ENCODE measurements at regions not wholly inside any gene's neighbourhood (a gene's known extent, or its start where the extent isn't known, plus 50 kb on each side); places are given as distances from the start of the nearest gene placed in this dataset.

- H2AFZ ChIP-seq (ENCODE audit: low read length) = no peak overlapping the region
- H3K4me3 ChIP-seq (ENCODE audit: low read length) = no peak overlapping the region
- BruUV-seq (replicated peaks) = no TSS peak
- H3K4me1 ChIP-seq (ENCODE audit: insufficient read depth, low read length) = no peaks in the 10 kb centered on the region
- DNase-seq (no peak), ATAC-seq (no peak)
- POLR2A ChIA-PET (ENCODE audit: unreplicated experiment) = no interaction called here
- H3K27ac ChIP-seq (ENCODE audit: low read length) = no peak overlapping the region
- intact Hi-C loops (cut with micrococcal nuclease) = no loop called here
- no peaks in the 10 kb centered on the region for H3K79me2 ChIP-seq (ENCODE audit: low read length)
- H3K9me3 ChIP-seq (ENCODE audit: low read length) = no peaks in the 10 kb centered on the region
- no peaks in the 10 kb centered on the region for H3K27me3 ChIP-seq (ENCODE audit: low read length)
- H3K9ac ChIP-seq (ENCODE audit: low read length) = no peak overlapping the region
- no peaks in the 10 kb centered on the region for H4K20me1 ChIP-seq (ENCODE audit: low read length)
- H3K9me2 ChIP-seq (replicated peaks; ENCODE audit: low read length) = no peaks in the 10 kb centered on the region
- no peaks in the 10 kb centered on the region for H3F3A ChIP-seq (ENCODE audit: low read length, unreplicated experiment)
- no peaks in the 10 kb centered on the region for H3K36me3 ChIP-seq (ENCODE audit: low read depth, low read length)
- CTCF ChIA-PET = no interaction called here
- TF ChIP-seq EZH2phosphoT487 (IDR thresholded peaks at IDR 0.05; ENCODE audit: borderline replicate concordance, low read length) (no peak), EZH2 (IDR thresholded peaks at IDR 0.05; ENCODE audit: low read length, unreplicated experiment) (no peak)
- TF ChIP-seq, protein P1, sequence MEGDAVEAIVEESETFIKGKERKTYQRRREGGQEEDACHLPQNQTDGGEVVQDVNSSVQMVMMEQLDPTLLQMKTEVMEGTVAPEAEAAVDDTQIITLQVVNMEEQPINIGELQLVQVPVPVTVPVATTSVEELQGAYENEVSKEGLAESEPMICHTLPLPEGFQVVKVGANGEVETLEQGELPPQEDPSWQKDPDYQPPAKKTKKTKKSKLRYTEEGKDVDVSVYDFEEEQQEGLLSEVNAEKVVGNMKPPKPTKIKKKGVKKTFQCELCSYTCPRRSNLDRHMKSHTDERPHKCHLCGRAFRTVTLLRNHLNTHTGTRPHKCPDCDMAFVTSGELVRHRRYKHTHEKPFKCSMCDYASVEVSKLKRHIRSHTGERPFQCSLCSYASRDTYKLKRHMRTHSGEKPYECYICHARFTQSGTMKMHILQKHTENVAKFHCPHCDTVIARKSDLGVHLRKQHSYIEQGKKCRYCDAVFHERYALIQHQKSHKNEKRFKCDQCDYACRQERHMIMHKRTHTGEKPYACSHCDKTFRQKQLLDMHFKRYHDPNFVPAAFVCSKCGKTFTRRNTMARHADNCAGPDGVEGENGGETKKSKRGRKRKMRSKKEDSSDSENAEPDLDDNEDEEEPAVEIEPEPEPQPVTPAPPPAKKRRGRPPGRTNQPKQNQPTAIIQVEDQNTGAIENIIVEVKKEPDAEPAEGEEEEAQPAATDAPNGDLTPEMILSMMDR (conservative IDR thresholded peaks at IDR 0.05; ENCODE audit: low read depth, low read length) = no peak
- no peak overlapping the region for H3K4me2 ChIP-seq (ENCODE audit: low read length)
Observed at GRCh38 chr10:124341768-124342135, 77.0 kb downstream of the OAT start.

DNA sequence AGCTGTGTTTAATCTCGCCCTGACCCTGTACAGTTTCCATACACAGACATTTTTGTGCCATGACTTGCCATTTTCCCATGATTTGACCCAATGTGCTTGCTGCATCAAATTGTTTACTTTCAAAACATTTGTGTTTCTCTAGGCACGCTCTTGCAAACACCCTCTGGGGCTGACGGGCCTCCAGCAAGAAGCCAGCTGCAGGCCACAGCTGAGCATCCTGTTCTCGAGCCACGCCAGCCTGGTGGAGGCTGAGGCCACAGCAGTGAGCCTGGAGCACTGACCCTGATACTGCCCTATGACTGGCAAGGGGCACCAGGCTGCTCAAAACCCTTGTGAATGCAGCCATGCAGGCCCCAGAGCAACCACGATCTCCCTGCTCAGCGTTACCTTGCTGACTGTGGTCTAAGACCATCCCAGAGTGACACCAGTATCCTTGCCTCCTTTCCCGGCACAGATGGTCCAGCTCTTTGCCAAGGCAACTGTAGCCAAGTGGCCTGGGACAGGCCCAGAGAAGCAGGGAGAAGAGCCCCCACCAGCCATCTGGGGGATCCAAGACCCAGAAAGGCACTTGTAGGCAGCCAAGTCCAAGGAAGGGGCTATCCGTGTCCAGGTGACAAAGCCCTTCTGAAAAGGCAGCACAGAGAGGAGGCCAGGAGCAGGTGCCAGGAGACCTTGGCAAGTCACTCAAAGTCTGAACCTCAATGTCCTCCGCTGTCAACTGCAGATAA lies 78.5 kb downstream of the OAT start:
- Histone ChIP-seq H3K4me1 (ENCODE audit: insufficient read depth, low read length) (no peaks in the 10 kb centered on the region), H3K9ac (ENCODE audit: low read length) (no peak overlapping the region), H3K27me3 (ENCODE audit: low read length) (no peaks in the 10 kb centered on the region), H3K9me3 (ENCODE audit: low read length) (no peaks in the 10 kb centered on the region), H3F3A (ENCODE audit: low read length, unreplicated experiment) (no peaks in the 10 kb centered on the region), H3K36me3 (ENCODE audit: low read depth, low read length) (no peaks in the 10 kb centered on the region), H2AFZ (ENCODE audit: low read length) (no peak overlapping the region), H3K9me2 (replicated peaks; ENCODE audit: low read length) (no peaks in the 10 kb centered on the region), H4K20me1 (ENCODE audit: low read length) (no peaks in the 10 kb centered on the region), H3K27ac (ENCODE audit: low read length) (no peak overlapping the region), H3K79me2 (ENCODE audit: low read length) (no peaks in the 10 kb centered on the region), H3K4me2 (ENCODE audit: low read length) (no peak overlapping the region), H3K4me3 (ENCODE audit: low read length) (no peak overlapping the region)
- no TSS peak for BruUV-seq (replicated peaks)
- DNase-seq (peak; percentile 7), ATAC-seq (no peak)
- POLR2A ChIA-PET (ENCODE audit: unreplicated experiment) = no interaction called here
- TF ChIP-seq, protein P1 (conservative IDR thresholded peaks at IDR 0.05; ENCODE audit: low read depth, low read length) = no peak
- TF ChIP-seq EZH2 (IDR thresholded peaks at IDR 0.05; ENCODE audit: low read length, unreplicated experiment) (no peak), EZH2phosphoT487 (IDR thresholded peaks at IDR 0.05; ENCODE audit: borderline replicate concordance, low read length) (no peak)
- intact Hi-C loops (cut with micrococcal nuclease) = no loop called here
- CTCF ChIA-PET = no interaction called here

- H3K9me2 ChIP-seq (replicated peaks; ENCODE audit: low read length) = no peaks in the 10 kb centered on the region
- H3F3A ChIP-seq (ENCODE audit: low read length, unreplicated experiment) = no peaks in the 10 kb centered on the region
- H2AFZ ChIP-seq (ENCODE audit: low read length) = no peak overlapping the region
- intact Hi-C loops (cut with micrococcal nuclease) = no loop called here
- H3K36me3 ChIP-seq (ENCODE audit: low read depth, low read length) = no peaks in the 10 kb centered on the region
- POLR2A ChIA-PET (ENCODE audit: unreplicated experiment) = no interaction called here
- no peaks in the 10 kb centered on the region for H3K4me1 ChIP-seq (ENCODE audit: insufficient read depth, low read length)
- no peak for TF ChIP-seq EZH2 (IDR thresholded peaks at IDR 0.05; ENCODE audit: low read length, unreplicated experiment)
- TF ChIP-seq, protein P1 (conservative IDR thresholded peaks at IDR 0.05; ENCODE audit: low read depth, low read length) = no peak
- TF ChIP-seq EZH2phosphoT487 (IDR thresholded peaks at IDR 0.05; ENCODE audit: borderline replicate concordance, low read length) = no peak
- CTCF ChIA-PET = no interaction called here
- ATAC-seq = no peak
- no TSS peak for BruUV-seq (replicated peaks)
- H3K4me3 ChIP-seq (ENCODE audit: low read length) = no peak overlapping the region
- no peaks in the 10 kb centered on the region for H4K20me1 ChIP-seq (ENCODE audit: low read length)
- H3K9ac ChIP-seq (ENCODE audit: low read length) = no peak overlapping the region
- H3K9me3 ChIP-seq (ENCODE audit: low read length) = no peaks in the 10 kb centered on the region
- no peaks in the 10 kb centered on the region for H3K79me2 ChIP-seq (ENCODE audit: low read length)
- DNase-seq = no peak
- H3K4me2 ChIP-seq (ENCODE audit: low read length) = no peak overlapping the region
- no peaks in the 10 kb centered on the region for H3K27me3 ChIP-seq (ENCODE audit: low read length)
- H3K27ac ChIP-seq (ENCODE audit: low read length) = no peak overlapping the region
Observed at GRCh38 chr10:124339119-124340032, 79.3 kb downstream of the OAT start.
